ENCODE measurements at regions not wholly inside any gene's neighbourhood (a gene's known extent, or its start where the extent isn't known, plus 50 kb on each side); places are given as distances from the start of the nearest gene placed in this dataset.

- H3K27me3 ChIP-seq (ENCODE audit: control insufficient read depth, insufficient read depth, low read length), result peaks cover 3% of the 10 kb centered on the region
Measured at GRCh38 chr22:22391543-22391942, 117.0 kb downstream of the ZNF280B start.

GRCh38 chr22:22392131-22392530 lies 116.4 kb downstream of the ZNF280B start:
- peaks cover 7% of the 10 kb centered on the region for H3K4me1 ChIP-seq (ENCODE audit: control insufficient read depth, insufficient read depth, low read length)
- H3K36me3 ChIP-seq (ENCODE audit: control insufficient read depth, insufficient read depth, low read length), result no peaks in the 10 kb centered on the region
- no peaks in the 10 kb centered on the region for H3K27me3 ChIP-seq (ENCODE audit: control insufficient read depth, insufficient read depth, low read length)
- H3K9me3 ChIP-seq (replicated peaks; ENCODE audit: control insufficient read depth, low read depth, low read length), result no peaks in the 10 kb centered on the region
- DNase-seq, result no peak
- H3K27ac ChIP-seq (ENCODE audit: low read length), result no peak overlapping the region
- H3K4me3 ChIP-seq (ENCODE audit: low read length), result no peak overlapping the region
- WGBS (ENCODE audit: insufficient coverage), result 54% methylated on average over 2 of the region's 4 CpGs

More at GRCh38 chr22:22391543-22391942, 117.0 kb downstream of the ZNF280B start:
- Histone ChIP-seq H3K36me3 (ENCODE audit: control insufficient read depth, insufficient read depth, low read length) (no peaks in the 10 kb centered on the region), H3K9me3 (replicated peaks; ENCODE audit: control insufficient read depth, low read depth, low read length) (no peaks in the 10 kb centered on the region), H3K27ac (ENCODE audit: low read length) (no peak overlapping the region), H3K4me3 (ENCODE audit: low read length) (no peak overlapping the region), H3K4me1 (ENCODE audit: control insufficient read depth, insufficient read depth, low read length) (peaks cover under 1% of the 10 kb centered on the region)
- no peak for DNase-seq

GRCh38 chr22:22394591-22394990 lies 114.0 kb downstream of the ZNF280B start:
- Histone ChIP-seq H3K4me3 (ENCODE audit: low read length) (no peak overlapping the region), H3K27ac (ENCODE audit: low read length) (no peak overlapping the region), H3K27me3 (ENCODE audit: control insufficient read depth, insufficient read depth, low read length) (no peaks in the 10 kb centered on the region), H3K9me3 (replicated peaks; ENCODE audit: control insufficient read depth, low read depth, low read length) (no peaks in the 10 kb centered on the region), H3K36me3 (ENCODE audit: control insufficient read depth, insufficient read depth, low read length) (no peaks in the 10 kb centered on the region), H3K4me1 (ENCODE audit: control insufficient read depth, insufficient read depth, low read length) (peaks cover 24% of the 10 kb centered on the region)
- 60% methylated on average over 1 of the region's 1 CpG for WGBS (ENCODE audit: insufficient coverage)
- peak; percentile 63 for DNase-seq

- Histone ChIP-seq H3K4me3 (ENCODE audit: low read length) (no peak overlapping the region), H3K27ac (ENCODE audit: low read length) (no peak overlapping the region), H3K4me1 (ENCODE audit: control insufficient read depth, insufficient read depth, low read length) (peaks cover 24% of the 10 kb centered on the region), H3K36me3 (ENCODE audit: control insufficient read depth, insufficient read depth, low read length) (no peaks in the 10 kb centered on the region), H3K9me3 (replicated peaks; ENCODE audit: control insufficient read depth, low read depth, low read length) (no peaks in the 10 kb centered on the region), H3K27me3 (ENCODE audit: control insufficient read depth, insufficient read depth, low read length) (no peaks in the 10 kb centered on the region)
- no CpG with 5 or more reads among the region's 3 CpGs for WGBS (ENCODE audit: insufficient coverage)
- DNase-seq, result no peak
Measured at GRCh38 chr22:22395245-22395644, 113.3 kb downstream of the ZNF280B start.

- no peak for DNase-seq
- peaks cover 24% of the 10 kb centered on the region for H3K4me1 ChIP-seq (ENCODE audit: control insufficient read depth, insufficient read depth, low read length)
- H3K27me3 ChIP-seq (ENCODE audit: control insufficient read depth, insufficient read depth, low read length), result no peaks in the 10 kb centered on the region
- H3K9me3 ChIP-seq (replicated peaks; ENCODE audit: control insufficient read depth, low read depth, low read length), result no peaks in the 10 kb centered on the region
- H3K27ac ChIP-seq (ENCODE audit: low read length), result no peak overlapping the region
- H3K4me3 ChIP-seq (ENCODE audit: low read length), result no peak overlapping the region
- WGBS (ENCODE audit: insufficient coverage), result 61% methylated on average over 6 of the region's 7 CpGs
- H3K36me3 ChIP-seq (ENCODE audit: control insufficient read depth, insufficient read depth, low read length), result no peaks in the 10 kb centered on the region
Measured at GRCh38 chr22:22396741-22397291, 111.7 kb downstream of the ZNF280B start.

- 47% methylated on average over 5 of the region's 6 CpGs for WGBS (ENCODE audit: insufficient coverage)
- Histone ChIP-seq H3K4me1 (ENCODE audit: control insufficient read depth, insufficient read depth, low read length) (peaks cover 24% of the 10 kb centered on the region), H3K36me3 (ENCODE audit: control insufficient read depth, insufficient read depth, low read length) (no peaks in the 10 kb centered on the region), H3K27ac (ENCODE audit: low read length) (peak overlapping the region; percentile 43), H3K9me3 (replicated peaks; ENCODE audit: control insufficient read depth, low read depth, low read length) (no peaks in the 10 kb centered on the region), H3K27me3 (ENCODE audit: control insufficient read depth, insufficient read depth, low read length) (no peaks in the 10 kb centered on the region), H3K4me3 (ENCODE audit: low read length) (no peak overlapping the region)
- peak; percentile 87 for DNase-seq
Measured at GRCh38 chr22:22397292-22397870, 111.2 kb downstream of the ZNF280B start.

GRCh38 chr22:22397875-22398524 lies 110.5 kb downstream of the ZNF280B start:
- peak overlapping the region; percentile 43 for H3K27ac ChIP-seq (ENCODE audit: low read length)
- H3K4me1 ChIP-seq (ENCODE audit: control insufficient read depth, insufficient read depth, low read length), result peaks cover 24% of the 10 kb centered on the region
- H3K4me3 ChIP-seq (ENCODE audit: low read length), result no peak overlapping the region
- no peaks in the 10 kb centered on the region for H3K36me3 ChIP-seq (ENCODE audit: control insufficient read depth, insufficient read depth, low read length)
- 60% methylated on average over 1 of the region's 3 CpGs for WGBS (ENCODE audit: insufficient coverage)
- DNase-seq, result peak; percentile 68
- H3K9me3 ChIP-seq (replicated peaks; ENCODE audit: control insufficient read depth, low read depth, low read length), result no peaks in the 10 kb centered on the region
- no peaks in the 10 kb centered on the region for H3K27me3 ChIP-seq (ENCODE audit: control insufficient read depth, insufficient read depth, low read length)

GRCh38 chr22:22398530-22399327 lies 109.8 kb downstream of the ZNF280B start:
- H3K9me3 ChIP-seq (replicated peaks; ENCODE audit: control insufficient read depth, low read depth, low read length), result no peaks in the 10 kb centered on the region
- H3K27ac ChIP-seq (ENCODE audit: low read length), result no peak overlapping the region
- WGBS (ENCODE audit: insufficient coverage), result 100% methylated on average over 1 of the region's 5 CpGs
- H3K4me3 ChIP-seq (ENCODE audit: low read length), result no peak overlapping the region
- DNase-seq, result no peak
- no peaks in the 10 kb centered on the region for H3K36me3 ChIP-seq (ENCODE audit: control insufficient read depth, insufficient read depth, low read length)
- H3K4me1 ChIP-seq (ENCODE audit: control insufficient read depth, insufficient read depth, low read length), result peaks cover 24% of the 10 kb centered on the region
- H3K27me3 ChIP-seq (ENCODE audit: control insufficient read depth, insufficient read depth, low read length), result no peaks in the 10 kb centered on the region

GRCh38 chr22:22400099-22400498 lies 108.4 kb downstream of the ZNF280B start:
- H3K27ac ChIP-seq (ENCODE audit: low read length), result no peak overlapping the region
- H3K4me1 ChIP-seq (ENCODE audit: control insufficient read depth, insufficient read depth, low read length), result peaks cover 24% of the 10 kb centered on the region
- WGBS (ENCODE audit: insufficient coverage), result 47% methylated on average over 2 of the region's 3 CpGs
- no peak overlapping the region for H3K4me3 ChIP-seq (ENCODE audit: low read length)
- no peaks in the 10 kb centered on the region for H3K9me3 ChIP-seq (replicated peaks; ENCODE audit: control insufficient read depth, low read depth, low read length)
- no peak for DNase-seq
- no peaks in the 10 kb centered on the region for H3K27me3 ChIP-seq (ENCODE audit: control insufficient read depth, insufficient read depth, low read length)
- no peaks in the 10 kb centered on the region for H3K36me3 ChIP-seq (ENCODE audit: control insufficient read depth, insufficient read depth, low read length)

GRCh38 chr22:22400964-22401363 lies 107.6 kb downstream of the ZNF280B start:
- Histone ChIP-seq H3K4me1 (ENCODE audit: control insufficient read depth, insufficient read depth, low read length) (peaks cover 24% of the 10 kb centered on the region), H3K9me3 (replicated peaks; ENCODE audit: control insufficient read depth, low read depth, low read length) (no peaks in the 10 kb centered on the region), H3K27me3 (ENCODE audit: control insufficient read depth, insufficient read depth, low read length) (no peaks in the 10 kb centered on the region), H3K4me3 (ENCODE audit: low read length) (no peak overlapping the region), H3K27ac (ENCODE audit: low read length) (no peak overlapping the region), H3K36me3 (ENCODE audit: control insufficient read depth, insufficient read depth, low read length) (no peaks in the 10 kb centered on the region)
- WGBS (ENCODE audit: insufficient coverage), result 50% methylated on average over 1 of the region's 1 CpG
- no peak for DNase-seq

Measured in muscle of leg (tissue), 3 donors.